Endodermal cell (in vitro differentiated cells): ENCODE measurements at regions not wholly inside any gene's neighbourhood (a gene's known extent, or its start where the extent isn't known, plus 50 kb on each side); places are given as distances from the start of the nearest gene placed in this dataset.

Experiments
- DNase-seq: peaks from one replicate; pipeline ENCODE4 v3.0.0-alpha.2; 2017
- H3K27ac ChIP-seq: 2 replicates; pipeline ENCODE4 v1.5.1; 2013; ENCODE audit warnings: mild to moderate bottlenecking, low read depth, low read length, moderate library complexity
- H3K27me3 ChIP-seq: 2 replicates; pipeline ENCODE4 v1.6.1; 2013; ENCODE audit warnings: mild to moderate bottlenecking, low read length, moderate library complexity; ENCODE audit not compliant: insufficient read depth, control insufficient read depth, poor library complexity, severe bottlenecking
- H3K36me3 ChIP-seq: 2 replicates; pipeline ENCODE4 v1.7.0; 2013; ENCODE audit warnings: mild to moderate bottlenecking, low read length, moderate library complexity; ENCODE audit not compliant: control insufficient read depth, insufficient read depth
- H3K4me1 ChIP-seq: one replicate; pipeline ENCODE4 v1.7.0; 2013; ENCODE audit warnings: low read length; ENCODE audit not compliant: control insufficient read depth, insufficient read depth
- H3K4me3 ChIP-seq: 2 replicates; pipeline ENCODE4 v1.5.1; 2013; ENCODE audit warnings: mild to moderate bottlenecking, low read length, moderate library complexity
- H3K9ac ChIP-seq: 2 replicates; pipeline ENCODE4 v1.6.1; 2013; ENCODE audit warnings: mild to moderate bottlenecking, low read length, moderate library complexity; ENCODE audit not compliant: poor library complexity, severe bottlenecking; ENCODE audit errors: extremely low read depth
- H3K9me3 ChIP-seq: 2 replicates; pipeline ENCODE4 v1.6.1; 2013; ENCODE audit warnings: mild to moderate bottlenecking, low read length, moderate library complexity; ENCODE audit not compliant: control insufficient read depth
- H3K27ac Mint-ChIP-seq: 2 replicates; pipeline ENCODE4 v1.8.0; 2020; ENCODE audit warnings: mixed read lengths
- H3K27me3 Mint-ChIP-seq: 2 replicates; pipeline ENCODE4 v1.8.0; 2021; ENCODE audit warnings: mild to moderate bottlenecking, mixed read lengths; ENCODE audit not compliant: insufficient read depth
- H3K36me3 Mint-ChIP-seq: 2 replicates; pipeline ENCODE4 v1.8.0; 2020; ENCODE audit warnings: low read depth, mixed read lengths
- H3K4me1 Mint-ChIP-seq: 2 replicates; pipeline ENCODE4 v1.8.0; 2020; ENCODE audit warnings: mixed read lengths
- H3K4me3 Mint-ChIP-seq: 2 replicates; pipeline ENCODE4 v1.8.0; 2020; ENCODE audit warnings: mild to moderate bottlenecking, moderate library complexity, mixed read lengths
- H3K9me3 Mint-ChIP-seq: 2 replicates; pipeline ENCODE4 v1.8.0; 2020; ENCODE audit warnings: mild to moderate bottlenecking, mixed read lengths
- WGBS, 2 experiments: methylation state at CpG; one replicate each; pipeline versions ENCODE4 v1.1.5 to v1.1.7; 2013; ENCODE audit warnings: missing lambda C conversion rate in 2 of 2, mixed read lengths in 1 of 2; ENCODE audit not compliant: insufficient coverage in 1 of 2, insufficient read length in 1 of 2; 5-methylcytosine and 5-hydroxymethylcytosine counted together
- TF ChIP-seq, protein P1 (sequence below): fragments of 200-600 bp; sonication (generic); conservative IDR thresholded peaks from 2 replicates; pipeline ENCODE4 v1.5.0; 2021; ENCODE audit warnings: antibody characterized with exemption, mild to moderate bottlenecking

DNA sequence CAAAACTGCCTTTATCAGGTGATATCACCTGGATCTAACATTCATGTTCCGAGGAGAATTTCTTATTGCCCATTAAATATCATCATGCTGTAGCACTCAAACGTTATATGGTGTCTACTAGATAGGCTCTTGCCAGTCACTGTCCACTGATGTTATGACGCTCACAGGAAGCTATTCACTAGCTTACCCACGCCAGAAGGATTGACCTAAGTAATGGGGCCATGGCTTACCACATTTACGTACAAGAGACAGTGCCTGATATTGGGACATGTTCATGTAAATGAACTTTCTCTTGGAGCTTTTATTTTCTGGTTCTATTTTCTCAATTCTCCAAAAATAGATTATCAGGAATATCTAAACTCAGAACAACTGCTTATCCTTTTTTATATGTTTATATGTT is 91.7 kb upstream of the NAALADL2 start:
- Histone ChIP-seq H3K36me3 (no peaks in the 10 kb centered on the region), H3K9ac (no peak overlapping the region), H3K9me3 (no peaks in the 10 kb centered on the region), H3K4me3 (no peak overlapping the region), H3K4me1 (no peaks in the 10 kb centered on the region), H3K27ac (no peak overlapping the region), H3K27me3 (no peaks in the 10 kb centered on the region)
- H3K4me1 Mint-ChIP-seq = no peaks in the 10 kb centered on the region
- DNase-seq = no peak
- H3K27ac Mint-ChIP-seq = no peak overlapping the region
- no peaks in the 10 kb centered on the region for H3K36me3 Mint-ChIP-seq
- H3K4me3 Mint-ChIP-seq = no peak overlapping the region
- no peaks in the 10 kb centered on the region for H3K27me3 Mint-ChIP-seq
- H3K9me3 Mint-ChIP-seq = no peaks in the 10 kb centered on the region
- WGBS, 2 experiments = 81 to 84% methylated on average over 4 to 5 of the region's 5 CpGs
- TF ChIP-seq, protein P1, sequence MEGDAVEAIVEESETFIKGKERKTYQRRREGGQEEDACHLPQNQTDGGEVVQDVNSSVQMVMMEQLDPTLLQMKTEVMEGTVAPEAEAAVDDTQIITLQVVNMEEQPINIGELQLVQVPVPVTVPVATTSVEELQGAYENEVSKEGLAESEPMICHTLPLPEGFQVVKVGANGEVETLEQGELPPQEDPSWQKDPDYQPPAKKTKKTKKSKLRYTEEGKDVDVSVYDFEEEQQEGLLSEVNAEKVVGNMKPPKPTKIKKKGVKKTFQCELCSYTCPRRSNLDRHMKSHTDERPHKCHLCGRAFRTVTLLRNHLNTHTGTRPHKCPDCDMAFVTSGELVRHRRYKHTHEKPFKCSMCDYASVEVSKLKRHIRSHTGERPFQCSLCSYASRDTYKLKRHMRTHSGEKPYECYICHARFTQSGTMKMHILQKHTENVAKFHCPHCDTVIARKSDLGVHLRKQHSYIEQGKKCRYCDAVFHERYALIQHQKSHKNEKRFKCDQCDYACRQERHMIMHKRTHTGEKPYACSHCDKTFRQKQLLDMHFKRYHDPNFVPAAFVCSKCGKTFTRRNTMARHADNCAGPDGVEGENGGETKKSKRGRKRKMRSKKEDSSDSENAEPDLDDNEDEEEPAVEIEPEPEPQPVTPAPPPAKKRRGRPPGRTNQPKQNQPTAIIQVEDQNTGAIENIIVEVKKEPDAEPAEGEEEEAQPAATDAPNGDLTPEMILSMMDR = no peak

DNA sequence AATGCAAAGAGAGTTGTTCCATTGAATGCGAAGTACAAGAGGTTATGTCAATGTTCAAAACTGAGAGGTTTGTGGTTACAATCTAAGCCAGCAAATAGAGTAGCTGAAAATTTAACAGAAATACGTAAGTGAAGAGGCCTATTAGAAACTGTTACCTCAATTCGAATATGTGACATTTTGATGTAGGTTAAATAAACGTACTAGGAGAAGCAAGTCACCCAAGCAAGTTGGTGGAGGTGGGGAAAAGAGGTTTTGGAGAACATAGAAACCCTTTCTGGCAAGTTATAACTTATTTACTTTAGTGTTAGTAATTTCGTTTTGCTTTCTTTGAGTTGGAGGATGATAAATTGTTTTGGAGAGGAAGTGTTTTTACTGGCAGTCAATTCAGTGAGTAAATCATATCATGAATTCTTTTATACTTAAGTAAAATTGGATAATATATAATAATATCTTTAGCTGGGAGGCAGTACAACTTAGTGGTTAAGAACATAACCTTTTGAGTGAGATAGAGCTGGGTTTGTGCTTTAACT is 91.2 kb upstream of the NAALADL2 start:
- H3K27me3 Mint-ChIP-seq = no peaks in the 10 kb centered on the region
- WGBS, 2 experiments = 91 to 98% methylated on average over 4 to 5 of the region's 5 CpGs
- Histone ChIP-seq H3K4me3 (no peak overlapping the region), H3K9ac (no peak overlapping the region), H3K36me3 (no peaks in the 10 kb centered on the region), H3K9me3 (no peaks in the 10 kb centered on the region), H3K27me3 (no peaks in the 10 kb centered on the region), H3K27ac (no peak overlapping the region), H3K4me1 (no peaks in the 10 kb centered on the region)
- no peak overlapping the region for H3K27ac Mint-ChIP-seq
- no peaks in the 10 kb centered on the region for H3K4me1 Mint-ChIP-seq
- TF ChIP-seq, protein P1 = no peak
- H3K4me3 Mint-ChIP-seq = no peak overlapping the region
- no peaks in the 10 kb centered on the region for H3K36me3 Mint-ChIP-seq
- H3K9me3 Mint-ChIP-seq = no peaks in the 10 kb centered on the region
- DNase-seq = no peak

DNA sequence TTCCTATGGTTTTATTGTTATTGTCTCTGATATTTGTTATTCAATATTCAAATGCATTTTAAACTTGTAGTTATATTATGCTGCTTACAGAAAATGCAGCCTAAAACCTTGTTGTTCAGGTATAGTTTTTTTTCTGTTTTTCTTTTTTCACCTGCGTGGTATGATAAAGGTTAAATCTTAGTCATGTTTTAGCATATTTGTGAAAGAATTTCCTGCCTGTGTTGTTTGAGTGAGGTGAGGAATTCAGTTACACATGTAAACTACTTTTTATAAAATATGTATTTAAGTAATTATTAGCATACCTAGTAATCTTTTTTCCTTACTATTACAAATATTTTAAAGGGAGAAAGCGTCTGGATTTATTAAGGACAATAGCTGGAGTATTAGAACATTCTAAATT is 90.0 kb upstream of the NAALADL2 start:
- H3K4me1 Mint-ChIP-seq = no peaks in the 10 kb centered on the region
- no peak overlapping the region for H3K4me3 ChIP-seq
- no peaks in the 10 kb centered on the region for H3K27me3 Mint-ChIP-seq
- H3K27ac Mint-ChIP-seq = no peak overlapping the region
- 100% methylated on average over 1 of the region's 2 CpGs; no CpG with 5 or more reads in 1 of the 2 experiments for WGBS, 2 experiments
- no peaks in the 10 kb centered on the region for H3K9me3 Mint-ChIP-seq
- H3K4me3 Mint-ChIP-seq = no peak overlapping the region
- H3K9ac ChIP-seq = no peak overlapping the region
- H3K9me3 ChIP-seq = no peaks in the 10 kb centered on the region
- no peak overlapping the region for H3K27ac ChIP-seq
- DNase-seq = no peak
- H3K36me3 Mint-ChIP-seq = no peaks in the 10 kb centered on the region
- no peaks in the 10 kb centered on the region for H3K36me3 ChIP-seq
- TF ChIP-seq, protein P1 = no peak
- no peaks in the 10 kb centered on the region for H3K4me1 ChIP-seq
- no peaks in the 10 kb centered on the region for H3K27me3 ChIP-seq
